PFSK-1 (cell line): ENCODE measurements at regions not wholly inside any gene's neighbourhood (a gene's known extent, or its start where the extent isn't known, plus 50 kb on each side); places are given as distances from the start of the nearest gene placed in this dataset.

Experiments used
- POLR2AphosphoS5 ChIP-seq: IDR thresholded peaks from 2 replicates; pipeline ENCODE4 v1.6.1; 2012; ENCODE audit warnings: low read depth, mild to moderate bottlenecking, control low read depth, low read length, moderate library complexity
- REST ChIP-seq, 2 experiments: IDR thresholded peaks; 2 replicates each; pipeline versions ENCODE4 v1.6.1 to v1.8.0; 2011 to 2012; ENCODE audit warnings: low read depth in 2 of 2, low read length in 2 of 2, control low read depth in 1 of 2, inconsistent platforms in 1 of 2, mild to moderate bottlenecking in 1 of 2, moderate library complexity in 1 of 2; ENCODE audit not compliant: insufficient read depth in 1 of 2
- TAF1 ChIP-seq: IDR thresholded peaks from 2 replicates; pipeline ENCODE4 v1.6.1; 2012; ENCODE audit warnings: low read length, control low read depth, borderline replicate concordance; ENCODE audit not compliant: insufficient read depth

- TF ChIP-seq TAF1 (no peak), REST (IDR thresholded peaks at IDR 0.05; ENCODE audit: insufficient read depth in 1 of 2, low read depth in 2 of 2, low read length in 2 of 2) (no peak), POLR2AphosphoS5 (no peak)
These were observed 280.2 kb downstream of the PTGER3 start for GRCh38 chr1:70767377-70767776.
